ENCODE measurements at regions not wholly inside any gene's neighbourhood (a gene's known extent, or its start where the extent isn't known, plus 50 kb on each side); places are given as distances from the start of the nearest gene placed in this dataset.

- no peak overlapping the region for H3K27ac Mint-ChIP-seq (ENCODE audit: low read depth, unreplicated experiment)
- no peak for DNase-seq (ENCODE audit: unreplicated experiment)
- TF ChIP-seq CTCF (IDR thresholded peaks at IDR 0.05; ENCODE audit: unreplicated experiment), result no peak
- H3K9me3 Mint-ChIP-seq (ENCODE audit: unreplicated experiment), result no peaks in the 10 kb centered on the region
- H3K4me1 Mint-ChIP-seq (ENCODE audit: insufficient read depth, unreplicated experiment), result no peaks in the 10 kb centered on the region
- intact Hi-C loops (cut with micrococcal nuclease), result no loop called here
- no peaks in the 10 kb centered on the region for H3K27me3 Mint-ChIP-seq (ENCODE audit: insufficient read depth, unreplicated experiment)
- no peak overlapping the region for H3K4me3 Mint-ChIP-seq (ENCODE audit: unreplicated experiment)
- H3K36me3 Mint-ChIP-seq (ENCODE audit: insufficient read depth, unreplicated experiment), result no peaks in the 10 kb centered on the region
- BruUV-seq (replicated peaks), result no TSS peak
- ChIA-PET CTCF (no interaction called here), POLR2A (no interaction called here)
These were observed 243.8 kb upstream of the IRAK1BP1 start for GRCh38 chr6:78623554-78623953.

- no TSS peak for BruUV-seq (replicated peaks)
- POLR2A ChIA-PET, result no interaction called here
- H3K9me3 Mint-ChIP-seq (ENCODE audit: unreplicated experiment), result no peaks in the 10 kb centered on the region
- CTCF ChIA-PET, result interaction anchor here (0.8 kb wide), 1 partner anchor 19 kb away, joined by 3 read pairs; no protein-coding TSS in a partner anchor
- TF ChIP-seq CTCF (IDR thresholded peaks at IDR 0.05; ENCODE audit: unreplicated experiment), result no peak
- no peaks in the 10 kb centered on the region for H3K27me3 Mint-ChIP-seq (ENCODE audit: insufficient read depth, unreplicated experiment)
- H3K4me1 Mint-ChIP-seq (ENCODE audit: insufficient read depth, unreplicated experiment), result no peaks in the 10 kb centered on the region
- H3K36me3 Mint-ChIP-seq (ENCODE audit: insufficient read depth, unreplicated experiment), result no peaks in the 10 kb centered on the region
- intact Hi-C loops (cut with micrococcal nuclease), result no loop called here
- H3K27ac Mint-ChIP-seq (ENCODE audit: low read depth, unreplicated experiment), result no peak overlapping the region
- no peak for DNase-seq (ENCODE audit: unreplicated experiment)
- H3K4me3 Mint-ChIP-seq (ENCODE audit: unreplicated experiment), result no peak overlapping the region
These were observed 238.1 kb upstream of the IRAK1BP1 start for GRCh38 chr6:78629154-78629721.

DNA sequence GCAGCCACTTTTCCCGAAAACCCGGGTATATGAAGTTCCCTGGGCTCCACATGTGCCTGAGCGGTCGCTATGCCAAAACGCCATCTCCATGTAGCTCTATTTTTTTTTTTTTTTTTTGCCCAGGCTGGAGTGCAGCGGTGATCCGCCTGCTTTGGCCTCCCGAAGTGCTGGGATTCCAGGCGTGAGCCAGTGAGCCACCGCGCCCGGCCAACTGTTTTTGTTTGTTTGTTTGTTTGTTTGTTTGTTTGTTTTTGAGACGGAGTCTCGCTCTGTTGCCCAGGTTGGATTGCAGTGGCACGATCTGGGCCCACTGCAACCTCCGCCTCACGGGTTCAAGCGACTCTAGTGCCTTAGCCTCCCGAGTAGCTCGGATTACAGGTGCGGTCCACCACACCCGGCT lies 237.5 kb upstream of the IRAK1BP1 start:
- CTCF ChIA-PET, result interaction anchor here (0.8 kb wide), 1 partner anchor 19 kb away, joined by 3 read pairs; no protein-coding TSS in a partner anchor
- Mint-ChIP-seq H3K36me3 (ENCODE audit: insufficient read depth, unreplicated experiment) (no peaks in the 10 kb centered on the region), H3K27ac (ENCODE audit: low read depth, unreplicated experiment) (no peak overlapping the region), H3K4me3 (ENCODE audit: unreplicated experiment) (no peak overlapping the region), H3K27me3 (ENCODE audit: insufficient read depth, unreplicated experiment) (no peaks in the 10 kb centered on the region), H3K9me3 (ENCODE audit: unreplicated experiment) (no peaks in the 10 kb centered on the region), H3K4me1 (ENCODE audit: insufficient read depth, unreplicated experiment) (no peaks in the 10 kb centered on the region)
- BruUV-seq (replicated peaks), result no TSS peak
- intact Hi-C loops (cut with micrococcal nuclease), result no loop called here
- POLR2A ChIA-PET, result no interaction called here
- no peak for TF ChIP-seq CTCF (IDR thresholded peaks at IDR 0.05; ENCODE audit: unreplicated experiment)
- DNase-seq (ENCODE audit: unreplicated experiment), result no peak

- H3K4me3 Mint-ChIP-seq (ENCODE audit: unreplicated experiment), result no peak overlapping the region
- ChIA-PET CTCF (interaction anchor here (0.8 kb wide), 1 partner anchor 21 kb away, joined by 3 read pairs; no protein-coding TSS in a partner anchor), POLR2A (no interaction called here)
- intact Hi-C loops (cut with micrococcal nuclease), result no loop called here
- no peaks in the 10 kb centered on the region for H3K36me3 Mint-ChIP-seq (ENCODE audit: insufficient read depth, unreplicated experiment)
- no peak for TF ChIP-seq CTCF (IDR thresholded peaks at IDR 0.05; ENCODE audit: unreplicated experiment)
- DNase-seq (ENCODE audit: unreplicated experiment), result no peak
- no peaks in the 10 kb centered on the region for H3K4me1 Mint-ChIP-seq (ENCODE audit: insufficient read depth, unreplicated experiment)
- BruUV-seq (replicated peaks), result no TSS peak
- no peaks in the 10 kb centered on the region for H3K27me3 Mint-ChIP-seq (ENCODE audit: insufficient read depth, unreplicated experiment)
- no peaks in the 10 kb centered on the region for H3K9me3 Mint-ChIP-seq (ENCODE audit: unreplicated experiment)
- no peak overlapping the region for H3K27ac Mint-ChIP-seq (ENCODE audit: low read depth, unreplicated experiment)
These were observed 235.4 kb upstream of the IRAK1BP1 start for GRCh38 chr6:78631976-78632375.
